Kidney (tissue), 13 donors: ENCODE measurements at regions not wholly inside any gene's neighbourhood (a gene's known extent, or its start where the extent isn't known, plus 50 kb on each side); places are given as distances from the start of the nearest gene placed in this dataset.

Experiments
- DNase-seq, 5 donors: peaks; one replicate each; pipeline ENCODE4 v3.0.0-alpha.2; 2013 to 2020
- FAIRE-seq: peaks from 2 replicates; lab custom pipeline; 2012; peaks lifted over from hg19 to GRCh38; lab: Jason Lieb, UNC
- H3K27ac ChIP-seq, 2 donors: one replicate each; pipeline ENCODE4 v1.7.0; 2013; ENCODE audit warnings: low read depth in 2 of 2, low read length in 2 of 2, inconsistent platforms in 1 of 2
- H3K27me3 ChIP-seq: one replicate; pipeline ENCODE4 v1.7.1; 2013; ENCODE audit warnings: low read length, inconsistent platforms; ENCODE audit not compliant: control insufficient read depth, insufficient read depth
- H3K36me3 ChIP-seq, 3 donors: one replicate each; pipeline versions ENCODE4 v1.7.0 to v1.7.1; 2013; ENCODE audit warnings: low read length in 3 of 3, control low read depth in 1 of 3, inconsistent platforms in 1 of 3; ENCODE audit not compliant: insufficient read depth in 3 of 3, control insufficient read depth in 2 of 3
- H3K4me1 ChIP-seq, 3 donors: one replicate each; pipeline versions ENCODE4 v1.7.0 to v1.7.1; 2013; ENCODE audit warnings: low read length in 3 of 3, inconsistent platforms in 1 of 3, low read depth in 1 of 3; ENCODE audit not compliant: control insufficient read depth in 2 of 3, insufficient read depth in 2 of 3
- H3K4me3 ChIP-seq, 3 donors: one replicate each; pipeline versions ENCODE4 v1.7.0 to v1.8.1; 2013; ENCODE audit warnings: low read length in 3 of 3, control low read depth in 1 of 3, inconsistent platforms in 1 of 3
- H3K9ac ChIP-seq, 3 donors: one replicate each; pipeline versions ENCODE4 v1.7.0 to v1.7.1; 2013; ENCODE audit warnings: low read length in 3 of 3, control low read depth in 1 of 3, inconsistent platforms in 1 of 3
- H3K9me3 ChIP-seq, 3 donors: one replicate each; pipeline versions ENCODE4 v1.7.0 to v1.7.1; 2013; ENCODE audit warnings: low read length in 3 of 3, control low read depth in 1 of 3, inconsistent platforms in 1 of 3; ENCODE audit not compliant: control insufficient read depth in 2 of 3, insufficient read depth in 1 of 3
- intact Hi-C: fragments of 100-400 bp; cut with DNase I; formaldehyde crosslinking; loops from one replicate; pipeline ENCODE4 v1.11.1; 2022
- TF ChIP-seq, protein P1 (sequence below): IDR thresholded peaks from 3 replicates; pipeline ENCODE4 v1.5.1; 2012; ENCODE audit warnings: mild to moderate bottlenecking, moderate library complexity, borderline replicate concordance; ENCODE audit not compliant: insufficient read depth; ENCODE audit errors: extremely low read depth
- donor health status: control.
- donor health status: control.
- donor health status: control.
- donor health status: control.
- donor health status: control.
- donor health status: DM: yes; HTN: yes; CAD: no.
- donor health status: Normal renal cell carcinoma (clear cell type).

DNA sequence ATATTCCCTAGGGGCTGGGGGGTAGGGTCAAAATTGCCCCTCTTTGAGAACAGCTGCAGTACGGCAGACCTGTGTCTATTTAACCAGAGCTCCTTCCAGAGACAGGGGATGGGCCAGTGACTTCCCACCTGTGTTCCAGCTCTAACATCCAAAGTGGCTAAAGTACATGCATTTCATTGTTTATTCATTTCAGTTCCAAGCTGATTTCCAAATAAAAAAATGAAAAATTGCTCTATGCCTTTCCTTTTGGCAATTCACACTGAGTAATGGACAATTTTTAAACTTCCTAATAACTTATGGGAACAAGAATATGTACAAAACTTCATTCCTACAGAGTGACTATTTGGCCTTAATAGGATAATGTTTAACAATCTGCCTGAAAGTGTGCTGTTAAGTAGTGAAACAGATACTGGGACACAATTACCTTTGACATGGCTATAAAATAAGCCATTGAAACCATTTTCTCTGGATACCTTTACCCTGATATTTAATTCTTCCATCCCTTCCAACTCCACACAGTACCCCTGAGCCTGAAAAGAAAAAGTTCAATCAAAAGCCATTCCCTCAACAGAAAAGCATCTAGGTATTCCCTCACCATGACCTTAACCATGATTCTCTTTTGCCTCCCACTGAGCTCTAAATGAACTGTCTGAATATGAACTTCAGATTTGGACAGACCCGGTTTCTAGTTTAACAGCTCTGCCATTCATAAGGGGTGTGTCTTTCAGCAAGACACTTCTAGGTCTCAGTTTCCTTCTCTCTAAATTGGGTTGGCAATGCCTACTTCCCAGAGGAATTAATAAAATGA lies 73.1 kb downstream of the RDH14 start:
- Histone ChIP-seq H3K27me3 (no peaks in the 10 kb centered on the region), H3K36me3 (no peaks in the 10 kb centered on the region), H3K9me3 (no peaks in the 10 kb centered on the region), H3K4me1 (no peaks in the 10 kb centered on the region), H3K27ac (no peak overlapping the region), H3K4me3 (no peak overlapping the region), H3K9ac (no peak overlapping the region)
- TF ChIP-seq, protein P1, sequence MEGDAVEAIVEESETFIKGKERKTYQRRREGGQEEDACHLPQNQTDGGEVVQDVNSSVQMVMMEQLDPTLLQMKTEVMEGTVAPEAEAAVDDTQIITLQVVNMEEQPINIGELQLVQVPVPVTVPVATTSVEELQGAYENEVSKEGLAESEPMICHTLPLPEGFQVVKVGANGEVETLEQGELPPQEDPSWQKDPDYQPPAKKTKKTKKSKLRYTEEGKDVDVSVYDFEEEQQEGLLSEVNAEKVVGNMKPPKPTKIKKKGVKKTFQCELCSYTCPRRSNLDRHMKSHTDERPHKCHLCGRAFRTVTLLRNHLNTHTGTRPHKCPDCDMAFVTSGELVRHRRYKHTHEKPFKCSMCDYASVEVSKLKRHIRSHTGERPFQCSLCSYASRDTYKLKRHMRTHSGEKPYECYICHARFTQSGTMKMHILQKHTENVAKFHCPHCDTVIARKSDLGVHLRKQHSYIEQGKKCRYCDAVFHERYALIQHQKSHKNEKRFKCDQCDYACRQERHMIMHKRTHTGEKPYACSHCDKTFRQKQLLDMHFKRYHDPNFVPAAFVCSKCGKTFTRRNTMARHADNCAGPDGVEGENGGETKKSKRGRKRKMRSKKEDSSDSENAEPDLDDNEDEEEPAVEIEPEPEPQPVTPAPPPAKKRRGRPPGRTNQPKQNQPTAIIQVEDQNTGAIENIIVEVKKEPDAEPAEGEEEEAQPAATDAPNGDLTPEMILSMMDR, result no peak
- intact Hi-C loops, result no loop called here
- FAIRE-seq (no peak), DNase-seq (peak in 1 of 5 donors; percentile 15)

DNA sequence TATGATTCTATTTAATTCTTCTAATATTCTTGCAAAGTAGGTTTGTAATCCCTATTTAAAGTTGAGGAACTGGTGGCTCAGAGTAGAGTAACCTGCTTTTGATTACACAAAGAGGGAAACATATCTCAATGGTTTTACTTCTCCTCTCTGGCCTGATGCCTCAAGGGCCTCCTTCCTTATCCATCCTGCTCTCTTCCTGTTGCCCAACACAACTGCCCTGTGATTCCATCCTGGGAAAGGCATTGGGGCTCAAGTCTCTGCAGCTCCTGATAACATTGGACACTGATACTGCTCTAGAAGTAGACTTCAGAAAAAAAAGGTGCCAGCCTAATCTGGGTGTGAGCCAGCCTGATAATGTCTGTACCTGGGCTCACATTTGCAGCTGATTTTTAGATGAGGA lies 75.8 kb downstream of the RDH14 start:
- Histone ChIP-seq H3K36me3 (no peaks in the 10 kb centered on the region), H3K27ac (no peak overlapping the region), H3K4me1 (no peaks in the 10 kb centered on the region), H3K9ac (no peak overlapping the region), H3K4me3 (no peak overlapping the region), H3K27me3 (no peaks in the 10 kb centered on the region), H3K9me3 (no peaks in the 10 kb centered on the region)
- intact Hi-C loops, result no loop called here
- DNase-seq (no peak), FAIRE-seq (no peak)
- TF ChIP-seq, protein P1, result no peak

DNA sequence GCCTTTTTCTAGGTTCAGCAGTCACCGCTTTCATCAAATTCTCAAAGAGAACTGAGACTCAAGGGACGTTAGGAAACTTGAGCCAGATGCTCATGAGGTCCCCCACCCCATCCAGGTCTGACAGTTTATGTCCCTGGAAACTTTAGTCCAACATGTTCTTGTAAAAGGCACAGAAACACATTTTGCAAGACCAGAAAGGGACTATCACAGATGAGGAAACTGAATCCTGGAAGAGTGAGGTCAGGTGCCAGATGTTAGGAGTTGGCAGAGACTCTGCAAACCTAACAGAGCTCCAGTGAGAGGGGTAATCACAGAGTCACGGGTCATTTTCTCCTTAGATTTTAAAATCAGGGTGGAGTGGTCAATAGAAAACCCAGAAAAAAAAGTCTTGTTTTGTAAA lies 76.6 kb downstream of the RDH14 start:
- H3K4me3 ChIP-seq, result no peak overlapping the region
- H3K4me1 ChIP-seq, result no peaks in the 10 kb centered on the region
- TF ChIP-seq, protein P1, result no peak
- DNase-seq (no peak), FAIRE-seq (no peak)
- no peaks in the 10 kb centered on the region for H3K36me3 ChIP-seq
- H3K9me3 ChIP-seq, result no peaks in the 10 kb centered on the region
- H3K27ac ChIP-seq, result no peak overlapping the region
- no peaks in the 10 kb centered on the region for H3K27me3 ChIP-seq
- no peak overlapping the region for H3K9ac ChIP-seq
- intact Hi-C loops, result no loop called here

DNA sequence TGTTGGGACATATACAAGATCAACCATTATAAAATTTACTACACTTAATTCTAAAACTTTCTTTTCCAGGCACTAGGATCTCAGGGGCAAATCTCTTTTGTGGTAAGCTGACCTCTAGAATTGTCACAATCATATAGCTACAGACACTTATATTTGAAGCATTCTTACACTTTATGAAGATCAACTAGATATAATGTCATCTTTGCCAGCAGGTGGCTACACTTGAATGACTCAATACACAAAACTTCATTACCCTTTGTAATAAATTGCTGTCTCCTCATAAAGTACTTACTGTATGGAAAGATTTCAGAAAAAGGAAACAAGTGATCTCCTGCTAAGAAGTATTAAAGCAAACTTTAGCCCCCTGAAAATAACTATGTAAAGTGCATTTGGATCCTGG lies 77.8 kb downstream of the RDH14 start:
- Histone ChIP-seq H3K9me3 (no peaks in the 10 kb centered on the region), H3K27me3 (no peaks in the 10 kb centered on the region), H3K36me3 (no peaks in the 10 kb centered on the region), H3K9ac (no peak overlapping the region), H3K4me1 (no peaks in the 10 kb centered on the region), H3K4me3 (no peak overlapping the region), H3K27ac (no peak overlapping the region)
- TF ChIP-seq, protein P1, result no peak
- intact Hi-C loops, result no loop called here
- FAIRE-seq (no peak), DNase-seq (no peak)
